Activated naive CD4-positive, alpha-beta T cell (primary cell): ENCODE measurements at regions not wholly inside any gene's neighbourhood (a gene's known extent, or its start where the extent isn't known, plus 50 kb on each side); places are given as distances from the start of the nearest gene placed in this dataset.
"Not testable (repeated sequence)": the region's sequence is repeated elsewhere in the genome, so short reads cannot be mapped to it uniquely, and the experiment has no call there.

Source experiments
- DNase-seq, 4 experiments: peaks; one replicate each; lab custom pipeline; 2025; lab: John Stamatoyannopoulos, UW

DNA sequence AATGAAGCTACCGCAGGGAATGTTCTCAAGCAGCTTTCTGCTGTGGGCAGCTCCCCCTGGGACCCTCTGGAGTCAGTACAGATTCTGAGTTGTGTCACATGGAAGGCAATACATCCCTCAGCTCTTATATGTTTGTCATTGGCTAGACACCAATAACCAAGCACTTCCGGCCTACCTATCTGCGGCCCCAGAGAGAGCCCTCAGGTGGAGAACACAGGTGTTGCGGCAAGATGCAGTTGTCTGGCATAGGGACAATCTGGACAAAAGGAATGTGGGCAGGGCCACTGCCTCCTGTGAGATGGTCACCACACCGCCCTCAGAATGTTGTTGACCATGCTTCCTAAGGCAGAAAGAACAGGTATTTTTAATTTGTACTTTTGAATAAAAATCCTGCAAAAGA is 118.7 kb downstream of the BRMS1L start:
- DNase-seq: no peak

DNA sequence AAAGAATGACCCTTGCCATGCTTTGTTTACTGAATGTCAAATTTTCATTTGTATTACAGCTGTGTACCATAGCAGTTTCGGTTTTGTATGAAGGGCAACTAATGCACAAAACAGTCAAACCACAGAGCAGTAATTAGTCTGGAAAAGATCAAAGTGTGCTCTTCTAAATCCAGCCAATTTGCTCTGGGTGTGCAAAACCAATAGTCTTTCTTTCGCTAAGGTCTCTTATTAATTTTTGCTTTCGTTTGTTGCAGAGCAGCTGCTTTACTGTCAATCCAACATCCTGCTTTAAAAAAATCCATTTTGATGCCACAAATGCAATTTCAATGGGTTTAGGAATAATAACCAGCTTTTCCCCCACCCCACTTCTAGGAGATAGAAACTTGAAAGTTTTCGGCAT is 114.2 kb downstream of the BRMS1L start:
- DNase-seq: no peak

DNA sequence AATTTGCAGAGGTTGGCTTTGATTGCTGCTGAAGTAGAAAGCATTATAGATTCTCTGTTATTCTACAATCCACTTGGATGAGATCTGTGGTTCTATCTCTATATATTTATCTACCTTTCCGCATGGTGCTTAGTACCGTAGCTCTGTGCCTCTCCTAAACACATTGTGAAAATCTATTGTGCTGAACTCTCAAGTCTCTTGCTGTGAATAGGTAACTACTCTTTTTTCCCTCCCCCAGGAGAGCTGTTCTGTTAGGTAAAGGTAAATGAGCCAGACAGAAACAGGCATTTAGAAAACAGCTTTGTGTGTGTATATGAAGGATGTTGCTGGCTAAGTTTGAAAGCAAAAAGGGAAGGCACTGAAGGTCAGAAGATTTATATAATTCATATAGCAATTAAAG is 112.6 kb downstream of the BRMS1L start:
- no peak for DNase-seq

- DNase-seq: no peak
Measured at GRCh38 chr14:35934499-35934898, 108.4 kb downstream of the BRMS1L start.

- peak in 1 of 4 experiments; percentile 2 for DNase-seq
Measured at GRCh38 chr14:35932659-35933159, 106.6 kb downstream of the BRMS1L start.

DNA sequence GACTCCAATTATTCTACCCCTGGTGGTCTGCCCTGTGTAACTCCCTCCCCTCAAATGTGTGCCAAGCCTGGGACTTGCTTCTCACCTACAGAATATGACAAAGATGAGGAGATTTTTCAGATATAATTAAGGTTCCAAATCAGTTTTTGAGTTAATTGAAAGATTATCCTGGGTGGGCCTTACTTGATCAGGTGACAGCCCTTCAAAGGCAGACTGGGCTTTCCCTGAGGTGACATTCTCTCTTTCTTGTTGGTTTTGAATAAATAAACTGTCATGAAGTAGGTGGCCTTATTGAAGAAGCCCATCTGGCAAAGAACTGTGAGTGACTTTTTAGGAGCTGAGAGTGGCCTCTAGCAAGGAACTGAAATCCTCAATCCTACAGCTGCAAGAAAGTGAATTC is 106.0 kb downstream of the BRMS1L start:
- no peak for DNase-seq

- no peak for DNase-seq
Measured at GRCh38 chr14:35931346-35931745, 105.2 kb downstream of the BRMS1L start.

GRCh38 chr14:35929186-35929585 is 103.0 kb downstream of the BRMS1L start:
- no peak for DNase-seq

DNA sequence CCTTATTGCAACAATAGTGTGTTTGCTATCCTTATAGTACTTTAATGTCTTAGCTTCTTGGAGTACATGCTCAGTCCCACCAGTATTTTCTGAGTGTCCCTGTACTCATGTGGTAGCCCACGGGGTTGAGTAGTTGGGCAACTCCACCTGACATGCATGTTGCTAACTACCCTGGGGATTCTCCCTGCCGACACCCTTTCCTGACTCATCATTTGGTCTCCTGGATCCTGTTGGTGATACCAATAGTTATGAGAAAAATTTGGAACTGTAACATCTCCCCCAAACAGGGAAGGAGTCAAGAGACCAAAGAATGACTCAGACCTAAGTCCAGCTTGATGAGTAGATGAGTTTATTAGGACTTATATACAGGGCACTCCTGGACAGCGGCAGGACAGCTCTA is 101.6 kb downstream of the BRMS1L start:
- DNase-seq: no peak

GRCh38 chr14:35925319-35925718 is 99.2 kb downstream of the BRMS1L start:
- DNase-seq: no peak

GRCh38 chr14:35922590-35922989 is 96.5 kb downstream of the BRMS1L start:
- not testable (repeated sequence) for DNase-seq

DNA sequence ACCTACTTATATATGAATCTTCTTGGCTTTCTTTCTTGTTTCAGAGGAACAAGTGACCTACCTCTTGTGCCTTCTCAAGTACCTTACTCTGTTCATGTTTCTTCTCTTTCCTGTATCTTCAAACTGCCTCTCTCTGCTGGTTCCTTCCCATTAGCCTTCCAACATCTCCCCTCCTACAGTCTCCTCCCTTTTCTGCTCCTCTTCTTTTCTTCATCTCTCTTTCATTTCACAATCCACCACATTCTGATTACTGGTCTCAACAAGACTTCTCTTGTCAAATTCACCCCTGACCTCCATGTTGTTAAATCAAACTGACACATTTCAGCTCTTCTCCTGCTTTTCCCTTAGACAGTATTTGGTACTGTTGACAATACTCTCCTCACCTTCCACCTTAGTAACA is 95.6 kb downstream of the BRMS1L start:
- no peak for DNase-seq
